HG02798 (cell line): ENCODE measurements at regions not wholly inside any gene's neighbourhood (a gene's known extent, or its start where the extent isn't known, plus 50 kb on each side); places are given as distances from the start of the nearest gene placed in this dataset.
"Not testable (repeated sequence)": the region's sequence is repeated elsewhere in the genome, so short reads cannot be mapped to it uniquely, and the experiment has no call there.

Experiments
- ATAC-seq: cut with Tn5 transposase; IDR thresholded peaks from one replicate; pipeline ENCODE4 v1.9.1; 2021; ENCODE audit warnings: mild to moderate bottlenecking; ENCODE audit not compliant: unreplicated experiment, poor library complexity

DNA sequence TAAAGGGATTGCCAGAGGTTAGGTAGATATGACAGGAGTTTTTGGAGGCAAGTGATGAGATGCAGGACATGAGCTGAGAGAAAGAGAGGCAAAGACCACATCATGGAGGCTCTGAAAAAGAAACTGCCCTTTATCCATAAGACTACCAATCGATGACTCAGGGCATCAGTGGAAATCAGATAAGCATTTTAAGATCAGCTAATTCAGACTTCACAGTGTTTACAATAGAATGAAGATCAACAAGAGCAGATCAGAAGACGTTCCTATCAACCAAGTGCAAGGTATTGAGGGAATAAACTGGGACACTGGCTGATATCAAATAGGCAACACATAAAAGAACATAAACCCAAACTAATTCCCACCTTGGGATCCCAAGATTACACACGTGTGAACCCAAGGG, 227.2 kb downstream of the SLCO4C1 start:
- ATAC-seq = no peak

DNA sequence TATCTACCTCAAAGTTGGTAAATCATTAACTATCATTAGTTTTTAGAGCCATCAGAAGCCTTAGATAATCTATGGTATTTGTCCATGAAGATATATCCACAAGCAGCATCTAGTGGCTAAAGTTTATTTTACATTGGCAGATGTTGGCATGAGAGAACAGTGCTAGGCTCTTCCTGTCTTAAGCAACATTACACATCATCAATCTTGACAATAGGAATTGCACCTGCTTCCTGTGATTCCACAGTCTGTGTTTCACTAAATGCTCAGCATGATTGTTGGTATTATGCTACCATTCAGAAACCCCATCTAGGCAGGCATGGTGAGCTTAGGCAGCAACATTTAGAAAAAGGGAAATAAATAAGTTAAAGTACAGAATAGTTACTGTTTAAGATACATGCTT, 246.6 kb downstream of the SLCO4C1 start:
- ATAC-seq = no peak

DNA sequence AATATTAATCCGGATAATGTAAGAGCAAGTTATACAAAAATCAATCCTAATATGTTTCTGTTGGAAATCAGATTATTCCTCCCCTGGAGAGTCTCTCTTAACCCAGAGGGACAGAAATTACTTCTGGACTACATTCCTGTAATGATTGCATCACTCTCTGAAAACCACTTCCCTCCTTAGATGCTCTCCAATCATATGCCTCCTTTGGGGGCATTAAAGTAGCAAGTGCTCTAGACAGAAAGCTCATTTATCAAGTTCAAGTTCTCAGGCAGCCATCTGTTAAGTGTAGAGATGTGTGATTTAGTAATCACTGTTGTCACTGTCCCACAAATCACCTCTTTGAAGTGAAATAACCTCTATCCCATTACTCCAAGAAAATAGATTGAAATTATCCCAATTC, 247.1 kb downstream of the SLCO4C1 start:
- ATAC-seq = no peak

DNA sequence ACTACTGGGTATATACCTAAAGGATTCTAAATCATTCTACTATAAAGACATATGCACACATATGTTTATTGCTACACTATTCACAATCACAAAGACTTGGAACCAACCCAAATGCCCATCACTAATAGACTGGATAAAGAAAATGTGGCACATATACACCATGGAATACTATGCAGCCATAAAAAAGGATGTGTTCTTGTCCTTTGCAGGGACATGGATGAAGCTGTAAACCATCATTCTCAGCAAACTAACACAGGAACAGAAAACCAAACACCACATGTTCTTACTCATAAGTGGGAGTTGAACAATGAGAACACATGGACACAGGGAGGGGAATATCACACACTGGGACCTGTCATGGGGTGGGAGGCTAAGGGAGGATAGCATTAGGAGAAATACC, 249.0 kb downstream of the SLCO4C1 start:
- ATAC-seq = not testable (repeated sequence)

DNA sequence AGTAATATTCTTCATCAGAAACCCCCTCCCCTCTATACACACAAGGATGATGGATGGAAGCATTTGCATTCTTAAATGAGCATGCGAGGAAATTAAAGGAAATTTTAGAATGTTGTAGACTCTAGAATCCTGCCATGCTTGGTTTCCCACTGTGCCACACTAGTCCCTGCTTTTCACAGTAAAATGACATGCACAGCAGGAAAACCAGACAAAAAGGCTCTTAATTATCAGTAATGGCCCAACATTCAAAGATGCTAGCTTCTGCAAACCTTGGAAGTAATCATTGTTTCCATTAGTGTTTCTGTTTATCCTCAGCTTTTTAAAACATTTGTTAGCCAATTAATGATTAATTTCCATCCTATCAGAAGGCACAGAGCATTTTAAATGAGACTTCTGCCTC, 255.8 kb downstream of the SLCO4C1 start:
- no peak for ATAC-seq

DNA sequence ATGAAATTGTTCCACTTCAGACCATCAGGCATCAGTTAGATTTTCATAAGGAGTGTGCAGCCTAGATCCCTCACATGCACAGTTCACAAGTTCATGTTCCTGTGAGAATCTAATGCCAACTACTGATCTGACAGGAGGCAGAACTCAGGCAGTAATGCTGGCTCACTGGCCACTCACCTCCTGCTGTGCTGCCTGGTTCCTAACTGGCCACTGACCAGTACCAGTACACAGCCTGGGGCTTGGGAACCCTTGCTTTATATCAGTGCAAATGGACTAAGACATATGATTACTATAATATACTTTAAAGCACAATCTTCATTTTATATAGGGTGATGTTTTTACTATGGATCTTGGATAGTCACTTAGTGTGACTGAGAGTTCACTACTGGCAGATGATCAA, 259.2 kb downstream of the SLCO4C1 start:
- ATAC-seq = no peak

DNA sequence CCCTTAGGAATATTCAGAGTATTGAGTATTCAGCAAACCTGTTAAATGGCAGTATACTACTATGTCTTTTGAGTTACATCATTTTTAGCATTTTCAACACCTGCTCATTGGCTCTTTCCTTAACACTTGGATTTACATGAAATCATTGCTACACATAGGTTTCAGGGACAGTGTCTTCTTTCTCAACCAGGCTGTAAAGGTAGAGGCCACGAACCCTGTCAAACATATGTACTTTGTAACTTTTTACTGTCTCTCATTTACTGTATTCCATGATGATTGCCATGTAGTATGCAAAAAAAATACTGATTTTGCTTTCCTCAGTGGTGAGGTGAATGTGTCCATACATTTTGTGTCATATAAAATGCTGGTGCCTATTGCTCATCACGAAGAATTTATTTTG, 264.4 kb downstream of the SLCO4C1 start:
- no peak for ATAC-seq

DNA sequence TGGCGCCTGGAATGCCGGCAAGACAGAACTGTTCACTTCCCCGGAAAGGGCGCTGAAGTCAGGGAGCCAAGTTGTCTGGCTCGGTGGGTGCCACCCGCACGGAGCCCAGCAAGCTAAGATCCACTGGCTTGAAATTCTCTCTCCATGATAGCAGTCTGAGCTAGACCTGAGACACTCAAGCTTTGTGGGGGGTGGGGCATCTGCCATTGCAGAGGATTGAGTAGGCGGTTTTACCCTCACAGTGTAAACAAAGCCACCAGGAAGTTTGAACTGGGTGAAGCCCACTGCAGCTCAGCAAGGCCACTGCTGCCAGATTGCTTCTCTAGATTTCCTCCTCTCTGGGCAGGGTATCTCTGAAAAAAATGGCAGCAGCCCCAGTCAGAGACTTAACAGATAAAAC, 277.4 kb downstream of the SLCO4C1 start:
- ATAC-seq = no peak

DNA sequence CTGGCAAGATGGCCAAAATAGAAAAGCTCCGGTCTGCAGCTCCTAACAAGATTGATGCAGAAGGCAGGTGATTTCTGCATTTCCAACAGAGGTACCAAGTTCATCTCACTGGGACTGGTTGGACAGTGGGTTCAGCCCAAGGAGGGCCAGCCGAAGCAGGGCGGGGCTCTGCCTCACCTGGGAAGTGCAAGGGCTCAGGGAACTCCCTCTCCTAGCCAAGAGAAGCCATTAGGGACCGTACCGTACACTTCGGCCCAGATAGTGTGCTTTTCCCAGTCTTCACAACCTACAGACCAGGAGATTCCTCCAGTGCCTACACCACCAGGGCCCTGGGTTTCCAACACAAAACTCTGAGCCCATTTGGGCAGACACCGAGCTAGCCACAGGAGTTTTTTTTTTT, 277.8 kb downstream of the SLCO4C1 start:
- no peak for ATAC-seq

DNA sequence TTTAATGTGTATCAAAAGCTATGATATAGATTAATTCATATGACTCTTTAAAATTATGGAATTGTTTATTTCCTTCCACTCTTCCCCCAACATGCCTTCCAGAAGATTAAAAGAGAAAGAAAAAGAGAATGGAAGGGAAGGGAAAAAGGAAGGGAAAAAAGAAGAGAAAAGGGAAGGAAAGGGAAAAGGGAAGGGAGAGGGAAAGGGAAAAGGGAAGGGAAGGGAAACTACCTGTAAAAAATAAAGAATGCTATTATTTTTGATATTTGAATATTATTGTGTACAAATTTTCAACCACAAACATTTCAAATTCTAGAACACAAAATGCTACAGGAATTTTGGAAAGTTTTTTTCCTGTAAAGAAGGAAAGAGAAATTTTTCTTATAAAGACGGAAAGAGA, 281.7 kb downstream of the SLCO4C1 start:
- ATAC-seq = no peak

DNA sequence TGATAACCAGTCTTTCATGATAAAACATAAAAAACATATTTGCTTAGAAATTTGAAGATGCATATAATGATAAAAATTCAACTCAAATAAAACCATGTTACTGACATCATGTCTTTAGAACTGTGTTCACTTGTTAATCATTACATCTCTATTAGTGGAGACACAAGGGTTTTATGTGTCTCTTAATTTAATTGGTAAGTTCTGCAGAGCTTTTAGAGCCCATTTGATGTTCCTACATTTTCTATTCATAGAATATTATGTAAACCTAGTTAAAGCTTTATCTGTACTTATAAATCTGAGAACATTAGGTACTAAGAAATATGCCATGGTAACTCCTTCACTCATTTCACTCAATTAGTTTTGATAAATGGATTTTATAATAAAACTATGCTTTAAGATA, 285.4 kb downstream of the SLCO4C1 start:
- no peak for ATAC-seq

DNA sequence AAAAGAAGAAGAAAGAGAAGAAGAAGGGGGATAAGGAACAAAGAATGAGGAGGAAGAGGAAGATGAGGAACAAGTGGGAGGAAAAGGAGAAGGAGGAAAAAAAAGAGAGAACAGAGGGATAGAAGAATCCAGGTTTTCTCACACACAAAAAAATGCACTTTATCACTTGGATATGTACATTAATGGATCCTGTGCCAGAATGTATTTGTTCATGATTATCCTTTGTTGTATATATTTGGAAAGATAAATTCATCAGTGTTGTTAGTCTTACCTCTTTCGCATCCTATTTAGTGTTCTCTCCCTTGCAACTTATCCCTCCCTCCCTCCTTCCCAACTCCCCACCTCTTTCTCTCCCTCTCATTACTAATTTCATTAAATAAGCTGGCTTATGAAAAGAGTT, 298.8 kb downstream of the SLCO4C1 start:
- ATAC-seq = no peak

DNA sequence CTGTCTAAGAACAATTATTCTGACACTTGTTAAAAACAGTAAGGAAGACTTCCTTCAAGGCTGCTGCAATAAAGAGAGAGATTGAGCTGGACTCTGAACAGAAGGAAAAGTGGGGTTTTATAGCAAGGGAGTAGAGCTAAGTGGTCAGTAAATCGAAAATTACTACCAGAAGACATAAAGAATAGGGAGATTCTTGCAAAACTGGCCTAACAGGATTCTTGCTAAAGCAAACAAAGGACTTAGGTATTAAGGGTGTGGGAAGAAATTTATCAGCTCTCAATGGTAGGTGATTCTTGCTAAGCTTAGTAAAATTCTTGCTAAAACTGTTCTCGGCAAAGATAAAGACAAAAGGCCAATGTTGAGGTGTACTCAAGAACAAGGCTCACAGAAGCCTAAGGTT, 300.5 kb downstream of the SLCO4C1 start:
- no peak for ATAC-seq

DNA sequence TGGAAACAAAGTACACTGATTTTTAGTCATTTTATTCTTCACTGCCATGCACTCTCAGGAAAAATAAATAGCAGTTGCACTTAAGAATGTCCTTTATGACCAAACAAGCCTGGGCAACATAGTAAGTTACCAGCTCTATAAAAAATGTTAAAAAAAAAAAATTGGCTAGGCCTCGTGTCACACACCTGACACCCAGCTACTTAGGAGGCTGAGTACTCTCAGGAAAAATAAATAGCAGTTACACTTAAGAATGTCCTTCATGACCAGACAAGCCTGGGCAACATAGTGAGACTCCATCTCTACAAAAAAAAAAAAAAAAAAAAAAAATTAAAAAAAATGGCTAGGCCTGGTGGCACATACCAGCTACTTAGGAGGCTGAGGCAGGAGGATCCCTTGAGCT, 304.6 kb downstream of the SLCO4C1 start:
- ATAC-seq = no peak

DNA sequence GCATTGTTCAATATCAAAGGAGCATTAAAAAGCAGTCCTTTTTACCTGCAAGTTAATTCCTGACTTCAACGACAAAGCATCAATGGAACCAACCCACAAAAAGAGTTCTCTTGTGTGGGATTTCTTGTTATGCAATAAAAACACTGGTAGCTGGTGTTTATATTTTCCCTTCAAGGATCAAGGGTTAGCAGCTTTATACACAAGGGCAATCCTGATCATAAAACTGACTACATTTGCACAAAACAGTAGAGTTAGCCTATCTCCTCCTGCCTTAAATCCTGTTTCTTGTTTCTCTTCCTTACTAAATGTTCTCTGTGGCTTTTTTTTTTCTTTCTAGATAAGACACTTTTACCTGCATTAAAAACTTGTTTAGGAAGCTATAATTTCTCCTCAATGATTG, 306.4 kb downstream of the SLCO4C1 start:
- ATAC-seq = no peak

DNA sequence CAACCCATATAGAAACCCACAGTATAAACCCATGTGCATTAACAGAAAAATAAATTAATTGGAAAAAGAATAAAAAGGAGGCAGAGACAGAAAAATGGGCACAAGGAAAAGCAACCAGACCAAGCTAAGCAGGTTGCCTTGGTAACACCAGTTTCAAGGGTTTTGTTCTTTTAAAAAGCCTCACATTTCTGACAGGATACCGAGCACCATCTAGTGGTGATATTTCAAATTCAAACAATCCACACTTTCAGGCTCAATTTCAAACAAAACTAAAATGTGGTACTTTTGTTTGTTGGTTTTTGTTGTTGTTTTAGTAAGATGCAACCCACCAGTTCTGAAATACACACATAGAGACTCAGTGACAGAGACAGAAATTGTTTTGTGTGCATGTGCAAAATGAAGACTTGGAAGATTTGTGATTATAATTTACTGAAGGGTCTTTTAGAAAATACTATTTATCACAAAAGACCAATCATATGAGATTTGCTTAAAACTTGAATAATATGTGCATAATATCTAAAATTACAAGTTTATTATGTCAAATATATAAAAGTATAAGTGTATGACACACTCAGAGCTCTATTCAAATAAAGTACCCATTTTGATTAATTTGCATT, 318.2 kb downstream of the SLCO4C1 start:
- ATAC-seq = peak; percentile 92

DNA sequence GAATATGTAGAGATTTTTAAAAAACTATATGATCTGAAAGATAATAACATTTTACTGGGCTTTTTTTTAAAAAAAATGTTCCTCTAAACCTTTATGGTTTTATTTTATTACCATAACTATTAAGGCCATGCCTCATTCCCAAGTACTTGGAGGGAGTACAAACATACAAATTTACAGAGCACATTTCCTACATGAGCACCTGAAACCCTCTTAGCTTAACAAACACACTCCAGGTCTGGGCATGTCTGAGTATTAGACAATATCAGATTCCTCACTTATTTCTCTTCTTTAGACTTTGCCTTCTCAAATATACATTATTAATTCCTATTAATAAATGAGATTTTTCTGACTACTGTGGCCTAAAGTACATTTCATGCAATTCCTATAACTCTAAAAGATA, 319.2 kb downstream of the SLCO4C1 start:
- no peak for ATAC-seq

DNA sequence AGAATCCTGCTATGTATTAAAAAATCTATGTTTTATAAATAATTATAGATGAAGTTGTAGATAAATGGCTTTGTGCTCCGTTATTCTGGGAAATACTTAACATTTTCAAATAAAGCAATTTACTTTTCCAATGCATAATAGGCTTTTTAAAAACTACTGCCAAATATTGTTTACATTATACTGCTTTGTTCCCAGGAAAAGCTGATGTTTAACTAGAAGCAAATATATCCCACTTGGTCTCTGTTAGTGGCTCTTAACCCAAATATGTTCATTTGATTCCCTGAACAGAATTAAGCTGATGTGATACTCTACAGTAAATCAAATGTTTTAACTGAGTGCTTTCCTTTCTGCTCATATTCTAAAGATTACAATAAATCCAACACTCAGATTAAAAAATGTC, 326.3 kb downstream of the SLCO4C1 start:
- no peak for ATAC-seq

DNA sequence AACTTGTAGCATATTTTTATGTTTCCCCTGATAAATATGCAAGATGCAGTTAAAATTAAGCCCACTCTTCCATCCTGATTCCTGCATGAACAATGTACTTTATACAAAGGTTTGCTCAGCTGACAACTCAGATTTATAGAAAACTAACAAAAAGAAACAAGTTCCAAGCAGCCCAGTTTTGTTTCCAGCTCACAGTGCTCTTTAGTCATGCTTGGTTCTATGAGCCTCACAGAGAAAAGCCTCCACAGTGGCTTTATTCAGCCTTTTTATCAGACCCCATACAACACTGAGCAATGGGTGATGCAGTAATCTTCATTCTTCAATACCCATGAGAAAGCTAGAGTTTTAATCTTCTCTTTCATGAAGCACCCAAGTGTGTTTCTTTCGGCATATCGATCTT, 329.6 kb downstream of the SLCO4C1 start:
- no peak for ATAC-seq

DNA sequence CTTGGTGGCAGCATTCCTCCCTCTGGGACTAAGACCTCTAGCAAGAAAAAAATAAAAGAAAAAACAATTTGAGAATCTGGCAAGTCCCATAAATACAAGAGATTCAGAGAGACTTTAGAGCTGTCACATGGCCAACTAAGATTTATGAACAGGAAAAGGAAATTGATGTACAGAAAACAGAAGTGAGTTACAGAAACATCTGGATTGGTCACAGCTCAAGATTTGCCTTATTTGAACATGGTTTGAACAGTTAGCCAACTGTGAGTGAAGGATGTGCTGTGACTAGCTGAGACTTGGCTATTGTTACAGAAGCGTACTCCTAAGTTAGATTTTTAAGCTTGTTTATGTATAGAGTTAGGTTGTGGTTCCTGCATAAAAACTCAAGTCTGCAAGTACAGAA, 340.2 kb downstream of the SLCO4C1 start:
- no peak for ATAC-seq

DNA sequence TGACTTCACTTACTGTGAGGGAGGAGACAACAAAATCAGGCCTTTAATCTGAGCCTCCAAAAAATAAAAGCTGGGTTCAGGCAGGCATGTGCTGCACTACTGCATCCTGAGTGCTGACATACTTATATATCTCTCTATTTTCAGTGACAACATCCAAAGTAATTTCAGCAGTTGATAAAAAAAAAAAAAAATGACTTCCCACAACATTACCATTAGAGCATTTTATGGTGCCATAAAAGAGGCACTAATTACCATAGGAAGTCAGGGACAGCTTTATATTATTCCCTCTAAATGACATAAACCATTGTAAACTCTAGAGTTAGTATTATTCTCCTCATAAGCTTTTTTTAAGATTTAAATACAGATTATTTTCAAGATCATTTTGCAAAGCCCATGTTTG, 346.1 kb downstream of the SLCO4C1 start:
- ATAC-seq = no peak

DNA sequence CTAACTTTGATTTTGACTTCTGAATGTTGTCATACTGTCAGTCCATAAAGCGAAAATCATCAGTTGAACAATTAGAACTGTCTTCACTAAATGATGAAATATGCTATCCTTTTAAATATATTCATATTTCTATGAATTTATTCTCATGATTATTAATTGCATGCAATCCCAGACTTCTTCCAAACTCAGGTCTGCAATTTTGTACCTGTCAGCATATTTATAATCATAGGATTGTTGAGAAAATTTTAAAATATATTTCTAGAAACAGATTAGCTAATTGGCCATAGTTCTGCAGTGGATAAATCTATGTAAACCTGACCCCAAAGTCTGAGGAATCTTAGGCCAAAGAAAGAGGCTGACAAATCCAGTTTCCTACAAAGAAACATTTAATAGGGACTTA, 347.5 kb downstream of the SLCO4C1 start:
- ATAC-seq = no peak

DNA sequence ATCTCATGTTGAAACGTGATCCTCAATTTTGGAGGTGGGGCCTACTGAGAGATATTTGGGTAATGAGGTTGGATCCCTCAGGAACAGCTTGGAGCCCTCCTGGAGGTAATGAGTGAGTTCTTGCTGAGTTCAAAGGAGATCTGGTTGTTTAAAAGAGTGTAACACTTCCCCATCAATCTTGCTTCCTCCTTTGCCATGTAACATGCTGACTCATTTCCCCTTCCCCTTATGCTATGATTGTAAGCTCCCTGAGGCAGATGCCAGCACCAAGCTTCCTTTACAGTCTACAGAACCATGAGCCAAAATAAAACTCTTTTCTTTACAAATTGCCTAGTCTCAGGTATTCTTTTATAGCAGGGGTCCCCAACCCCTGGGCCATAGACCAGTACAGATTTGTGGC, 352.3 kb downstream of the SLCO4C1 start:
- ATAC-seq = no peak
